IPS-18a (cell line): ENCODE measurements at regions not wholly inside any gene's neighbourhood (a gene's known extent, or its start where the extent isn't known, plus 50 kb on each side); places are given as distances from the start of the nearest gene placed in this dataset.

Experiments
- H3K27ac ChIP-seq: one replicate; pipeline ENCODE4 v1.5.1; 2013; ENCODE audit warnings: low read length
- H3K27me3 ChIP-seq: one replicate; pipeline ENCODE4 v1.6.1; 2013; ENCODE audit warnings: mild to moderate bottlenecking, low read length; ENCODE audit not compliant: control insufficient read depth, insufficient read depth
- H3K36me3 ChIP-seq: one replicate; pipeline ENCODE4 v1.6.1; 2013; ENCODE audit warnings: low read depth, low read length; ENCODE audit not compliant: control insufficient read depth
- H3K4me1 ChIP-seq: one replicate; pipeline ENCODE4 v1.6.1; 2013; ENCODE audit warnings: low read depth, low read length; ENCODE audit not compliant: control insufficient read depth
- H3K4me3 ChIP-seq: one replicate; pipeline ENCODE4 v1.5.1; 2013; ENCODE audit warnings: low read length
- H3K9ac ChIP-seq: one replicate; pipeline ENCODE4 v1.6.1; 2013; ENCODE audit warnings: mild to moderate bottlenecking, low read length, moderate library complexity
- H3K9me3 ChIP-seq: one replicate; pipeline ENCODE4 v1.6.1; 2013; ENCODE audit warnings: low read depth, low read length; ENCODE audit not compliant: control insufficient read depth

DNA sequence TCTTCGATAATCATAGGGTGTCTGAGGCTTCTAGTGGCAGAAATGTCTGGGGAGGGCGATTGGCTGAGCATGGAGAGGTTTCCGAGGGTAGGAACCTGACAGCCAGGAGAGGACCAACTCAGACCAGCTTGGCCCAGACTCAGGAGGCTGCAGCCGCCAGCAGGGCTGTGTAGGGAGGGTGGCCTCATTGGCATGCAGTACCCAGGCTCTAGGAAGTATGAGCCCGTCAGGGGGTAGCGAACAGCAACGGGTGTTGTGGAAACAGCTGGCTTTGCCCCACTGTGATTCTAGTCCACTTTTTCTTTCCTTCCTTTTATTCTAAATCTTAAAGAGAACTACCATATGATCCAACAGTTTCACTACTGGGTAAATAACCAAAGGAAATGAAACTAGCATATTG is 103.3 kb downstream of the DIRAS3 start:
- Histone ChIP-seq H3K27ac (no peak overlapping the region), H3K36me3 (no peaks in the 10 kb centered on the region), H3K27me3 (no peaks in the 10 kb centered on the region), H3K4me1 (no peaks in the 10 kb centered on the region), H3K9me3 (no peaks in the 10 kb centered on the region), H3K4me3 (no peak overlapping the region), H3K9ac (no peak overlapping the region)

DNA sequence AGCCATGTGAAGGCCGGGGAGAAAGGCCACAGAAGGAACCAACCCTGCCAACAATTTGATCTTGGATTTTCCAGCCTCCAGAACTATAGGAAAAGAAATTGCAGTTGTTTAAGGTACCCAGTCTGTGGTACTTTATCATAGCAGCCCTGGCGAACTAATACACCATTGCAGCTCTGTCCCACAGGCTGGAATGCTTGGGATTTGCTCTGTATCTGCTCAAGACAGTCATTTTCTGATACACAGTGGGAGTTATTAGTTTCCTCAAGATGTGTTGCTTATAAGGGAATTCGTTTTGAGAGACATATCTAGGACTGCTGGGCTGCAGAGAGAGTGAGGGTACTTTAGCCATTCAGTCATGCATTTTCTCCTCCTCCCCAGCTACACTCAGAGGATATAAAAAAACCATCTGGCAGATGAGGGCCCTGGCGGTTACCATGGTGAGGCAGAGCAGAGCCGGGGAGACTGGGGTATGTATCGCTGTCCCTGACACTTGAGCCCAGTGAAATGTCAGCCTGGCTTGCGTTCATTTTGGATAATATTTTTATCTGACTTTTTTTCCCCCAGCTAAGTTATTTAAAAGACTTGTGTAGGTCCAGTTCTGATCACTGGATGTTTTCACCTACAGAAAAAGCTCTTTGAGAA is 104.6 kb downstream of the DIRAS3 start:
- H3K9me3 ChIP-seq = no peaks in the 10 kb centered on the region
- H3K27me3 ChIP-seq = no peaks in the 10 kb centered on the region
- no peaks in the 10 kb centered on the region for H3K36me3 ChIP-seq
- no peak overlapping the region for H3K4me3 ChIP-seq
- no peak overlapping the region for H3K27ac ChIP-seq
- H3K4me1 ChIP-seq = no peaks in the 10 kb centered on the region
- no peak overlapping the region for H3K9ac ChIP-seq

DNA sequence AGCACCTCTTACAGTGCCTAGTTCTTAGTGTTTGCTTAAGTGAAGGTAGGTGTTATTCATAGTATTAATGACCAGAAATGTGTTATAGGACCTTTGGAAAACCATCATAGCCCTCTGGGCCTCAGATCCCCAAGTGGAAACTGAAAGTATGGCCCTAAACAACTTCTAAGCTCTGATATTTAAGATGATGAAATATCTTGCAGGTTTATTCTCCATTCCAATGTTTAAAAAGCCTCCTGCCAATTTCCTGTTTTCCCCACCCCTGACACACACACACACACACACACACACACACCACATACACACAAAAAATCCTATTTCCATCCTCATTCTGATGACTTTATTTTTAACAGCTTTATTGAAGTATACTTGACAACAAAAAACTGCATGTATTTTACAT is 108.2 kb downstream of the DIRAS3 start:
- H3K9ac ChIP-seq = no peak overlapping the region
- H3K27ac ChIP-seq = no peak overlapping the region
- no peaks in the 10 kb centered on the region for H3K27me3 ChIP-seq
- no peaks in the 10 kb centered on the region for H3K4me1 ChIP-seq
- no peaks in the 10 kb centered on the region for H3K36me3 ChIP-seq
- no peaks in the 10 kb centered on the region for H3K9me3 ChIP-seq
- no peak overlapping the region for H3K4me3 ChIP-seq

DNA sequence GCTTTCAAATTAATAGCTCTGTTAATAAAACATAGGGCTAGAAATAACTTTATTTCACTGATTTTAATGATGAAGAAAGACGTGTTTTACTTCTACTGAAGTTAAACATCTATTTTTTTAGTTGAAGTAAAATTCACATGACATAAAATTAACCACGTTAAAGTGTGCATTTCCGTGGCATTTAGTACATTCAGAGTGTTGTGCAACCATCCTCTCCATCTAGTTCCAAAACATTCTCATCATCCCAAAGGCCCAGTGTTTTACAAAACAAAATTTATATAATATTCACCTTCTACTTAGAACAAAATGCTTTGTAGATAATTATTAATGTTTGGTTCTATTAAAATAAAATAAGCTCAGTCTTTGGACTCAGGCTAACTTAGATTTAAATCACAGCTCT is 108.5 kb upstream of the GNG12 start:
- Histone ChIP-seq H3K9me3 (no peaks in the 10 kb centered on the region), H3K27me3 (no peaks in the 10 kb centered on the region), H3K9ac (no peak overlapping the region)

DNA sequence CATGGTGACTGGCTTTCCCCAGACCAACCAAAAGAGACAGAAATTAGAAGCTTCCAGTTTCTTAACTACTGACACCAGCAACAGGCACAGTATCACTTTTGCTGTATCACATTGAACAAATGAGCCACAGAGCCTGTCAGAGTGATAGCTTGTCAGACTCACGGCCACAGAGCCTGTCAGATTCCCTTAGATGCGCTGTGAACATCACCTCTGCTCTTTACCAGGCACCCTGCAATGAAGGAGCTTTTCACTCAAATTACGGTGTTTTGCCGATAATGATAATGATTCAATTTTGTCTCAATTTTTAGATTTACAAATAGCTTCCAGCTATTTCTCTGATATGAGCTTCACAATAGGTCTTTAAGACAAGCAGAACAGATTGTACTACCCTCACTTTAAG is 107.9 kb upstream of the GNG12 start:
- no peak overlapping the region for H3K27ac ChIP-seq
- H3K27me3 ChIP-seq = no peaks in the 10 kb centered on the region

More for the DNA sequence above, 108.5 kb upstream of the GNG12 start:
- no peaks in the 10 kb centered on the region for H3K36me3 ChIP-seq
- H3K4me1 ChIP-seq = no peaks in the 10 kb centered on the region
- no peak overlapping the region for H3K27ac ChIP-seq
- H3K4me3 ChIP-seq = no peak overlapping the region

DNA sequence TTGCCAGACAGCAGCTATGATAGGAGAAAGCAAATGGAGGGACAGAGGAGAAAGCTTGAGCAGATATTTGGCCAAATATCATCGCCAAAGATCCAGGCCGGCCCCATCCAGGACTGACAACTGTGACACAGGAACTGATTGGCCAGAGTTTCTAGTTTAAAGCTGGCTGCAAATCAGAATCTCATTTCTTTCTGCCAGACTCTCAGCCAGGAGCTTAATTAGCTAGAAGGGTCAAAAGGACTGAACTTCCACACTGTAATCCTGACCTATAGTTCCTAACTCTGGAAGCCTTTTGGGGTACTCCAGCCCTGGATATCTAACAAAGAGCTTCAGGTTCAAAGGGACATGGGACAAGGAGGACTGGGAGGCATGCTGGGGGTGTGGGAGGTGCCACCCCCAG is 106.7 kb upstream of the GNG12 start:
- Histone ChIP-seq H3K9me3 (no peaks in the 10 kb centered on the region), H3K27me3 (no peaks in the 10 kb centered on the region), H3K27ac (no peak overlapping the region)

More for the DNA sequence above, 107.9 kb upstream of the GNG12 start:
- Histone ChIP-seq H3K9ac (no peak overlapping the region), H3K9me3 (no peaks in the 10 kb centered on the region), H3K36me3 (no peaks in the 10 kb centered on the region), H3K4me3 (no peak overlapping the region), H3K4me1 (no peaks in the 10 kb centered on the region)

DNA sequence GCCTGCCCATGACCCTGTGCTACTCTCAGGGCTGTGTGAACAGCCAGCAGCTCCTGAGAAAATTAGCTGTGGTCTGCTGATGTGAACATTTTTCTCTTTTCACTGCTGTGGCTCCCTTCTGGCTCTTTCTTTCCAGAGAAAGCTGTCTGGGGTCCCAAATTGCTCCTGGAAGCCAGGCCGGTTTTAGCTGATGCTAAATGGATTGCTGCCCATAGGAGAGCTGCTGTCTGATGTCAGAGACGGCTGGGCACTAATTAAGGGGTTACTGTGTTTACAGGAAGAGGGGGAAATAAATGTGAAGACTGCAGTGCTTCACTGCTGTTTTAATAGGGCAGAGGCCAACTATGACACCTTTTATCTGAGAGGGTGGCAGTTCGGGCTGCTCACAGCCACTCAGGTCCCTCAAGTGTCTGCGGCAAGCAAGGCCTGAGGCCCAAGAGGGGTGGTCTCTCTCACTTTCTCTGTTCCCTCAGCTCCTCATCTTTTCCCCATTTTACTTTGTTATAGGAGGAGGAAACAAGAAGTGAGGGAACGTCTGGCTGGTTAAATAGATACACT is 106.0 kb upstream of the GNG12 start:
- H3K27ac ChIP-seq = no peak overlapping the region
- no peak overlapping the region for H3K4me3 ChIP-seq
- H3K9me3 ChIP-seq = no peaks in the 10 kb centered on the region
- H3K9ac ChIP-seq = no peak overlapping the region
- no peaks in the 10 kb centered on the region for H3K4me1 ChIP-seq
- no peaks in the 10 kb centered on the region for H3K36me3 ChIP-seq
- H3K27me3 ChIP-seq = no peaks in the 10 kb centered on the region

More for the DNA sequence above, 106.7 kb upstream of the GNG12 start:
- no peaks in the 10 kb centered on the region for H3K36me3 ChIP-seq
- H3K4me1 ChIP-seq = no peaks in the 10 kb centered on the region
- H3K4me3 ChIP-seq = no peak overlapping the region
- no peak overlapping the region for H3K9ac ChIP-seq

DNA sequence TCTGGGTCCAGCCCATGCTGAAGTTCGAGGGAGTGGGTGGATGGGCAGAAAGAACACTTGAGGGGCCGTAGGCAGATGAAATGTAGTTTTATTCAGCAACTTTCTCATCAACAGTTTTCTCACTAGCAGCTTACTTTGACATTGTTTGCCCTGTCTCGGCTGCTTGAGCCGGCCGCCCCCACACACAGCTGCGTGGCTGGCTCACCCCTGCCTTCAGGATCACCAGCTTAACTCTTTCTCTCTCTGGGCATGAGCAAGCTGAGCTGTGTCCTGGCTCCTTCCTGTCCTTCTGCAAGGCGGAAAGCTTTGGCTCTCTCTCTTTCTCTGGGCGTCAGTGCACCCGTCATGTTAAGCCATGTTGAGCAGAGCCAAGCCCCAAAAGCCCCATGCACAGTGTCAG is 104.4 kb upstream of the GNG12 start:
- Histone ChIP-seq H3K9ac (no peak overlapping the region), H3K4me3 (no peak overlapping the region), H3K27me3 (no peaks in the 10 kb centered on the region), H3K27ac (no peak overlapping the region), H3K9me3 (no peaks in the 10 kb centered on the region), H3K4me1 (no peaks in the 10 kb centered on the region), H3K36me3 (no peaks in the 10 kb centered on the region)

DNA sequence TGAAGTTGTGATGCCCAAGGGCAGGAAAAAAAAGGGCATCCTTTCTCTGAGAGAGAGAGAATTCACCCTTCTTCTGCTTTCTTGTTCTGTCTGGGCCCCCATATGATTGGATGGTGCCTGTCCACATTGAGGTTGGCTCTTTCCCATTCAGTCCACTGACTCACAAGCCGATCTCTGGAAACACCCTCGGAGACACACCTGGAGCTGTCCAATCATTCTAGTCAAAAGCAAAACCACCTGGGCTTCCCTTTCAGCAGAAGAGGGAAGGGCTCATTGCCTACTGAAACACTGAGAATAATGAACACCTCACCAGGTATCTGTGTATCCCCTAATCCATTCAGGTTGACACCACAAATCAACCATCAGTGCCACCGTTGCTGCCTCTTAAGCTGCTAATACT is 103.7 kb upstream of the GNG12 start:
- Histone ChIP-seq H3K4me1 (no peaks in the 10 kb centered on the region), H3K36me3 (no peaks in the 10 kb centered on the region), H3K4me3 (no peak overlapping the region), H3K27me3 (no peaks in the 10 kb centered on the region), H3K9ac (no peak overlapping the region), H3K9me3 (no peaks in the 10 kb centered on the region), H3K27ac (no peak overlapping the region)

DNA sequence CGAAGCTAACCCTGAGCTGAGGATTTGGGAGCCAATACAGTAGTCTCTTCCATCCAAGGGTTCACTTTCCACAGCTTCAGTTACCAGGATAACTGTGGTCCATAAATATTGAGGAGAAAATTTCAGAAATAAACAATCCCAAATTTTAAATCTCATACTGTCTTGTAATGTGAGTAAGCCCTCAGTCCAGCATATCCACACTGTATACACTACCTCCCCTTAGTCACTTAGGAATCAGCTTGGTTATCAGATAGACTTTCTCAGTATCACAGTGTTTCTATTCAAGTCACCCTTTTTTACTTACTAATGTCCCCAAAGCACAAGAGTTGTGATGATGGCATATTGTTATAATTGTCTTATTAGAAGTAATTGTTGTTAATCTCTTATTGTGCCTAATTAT is 102.3 kb upstream of the GNG12 start:
- no peaks in the 10 kb centered on the region for H3K4me1 ChIP-seq
- H3K27me3 ChIP-seq = no peaks in the 10 kb centered on the region
- no peak overlapping the region for H3K27ac ChIP-seq
- H3K36me3 ChIP-seq = no peaks in the 10 kb centered on the region
- no peak overlapping the region for H3K9ac ChIP-seq
- H3K4me3 ChIP-seq = no peak overlapping the region
- H3K9me3 ChIP-seq = no peaks in the 10 kb centered on the region

DNA sequence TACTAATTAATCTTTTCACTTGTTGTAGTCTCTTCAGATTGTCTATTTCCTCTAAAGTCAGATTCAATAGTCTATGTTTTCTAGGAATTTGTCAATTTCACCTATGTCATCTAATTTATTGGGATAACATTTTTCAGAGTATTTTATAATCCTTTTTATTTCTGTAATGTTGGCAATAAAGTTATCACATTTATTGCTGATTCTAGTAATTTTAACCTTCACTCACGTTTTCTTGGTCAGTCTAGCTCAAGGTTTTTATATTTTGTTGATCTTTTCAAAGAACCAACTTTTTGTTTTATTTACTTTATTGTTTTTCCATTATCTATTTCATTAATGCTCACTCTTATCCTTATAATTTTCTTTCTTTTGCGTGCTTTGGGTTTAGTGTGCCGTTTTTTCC is 97.9 kb upstream of the GNG12 start:
- Histone ChIP-seq H3K27ac (no peak overlapping the region), H3K9ac (no peak overlapping the region), H3K27me3 (no peaks in the 10 kb centered on the region), H3K4me1 (no peaks in the 10 kb centered on the region), H3K9me3 (no peaks in the 10 kb centered on the region), H3K4me3 (no peak overlapping the region), H3K36me3 (no peaks in the 10 kb centered on the region)

DNA sequence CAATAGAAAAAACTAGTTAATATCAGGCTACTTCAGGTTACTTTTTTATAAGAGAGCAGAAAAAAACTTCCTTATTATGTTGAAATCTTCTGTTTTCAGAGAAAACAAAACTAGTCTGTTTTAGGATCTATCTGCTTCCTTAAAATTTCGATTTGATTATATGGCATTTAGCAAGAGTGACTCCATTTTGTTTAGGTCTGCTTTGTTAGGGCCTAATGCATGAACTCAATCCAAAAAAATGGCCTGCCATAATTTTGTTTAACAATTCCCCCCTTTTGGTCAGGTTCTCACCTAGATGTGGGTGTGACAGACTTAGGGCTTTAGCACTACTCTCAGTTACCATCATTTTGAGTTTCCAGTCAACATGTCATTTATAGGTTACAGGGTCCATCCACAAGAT is 89.8 kb upstream of the GNG12 start:
- Histone ChIP-seq H3K4me1 (no peaks in the 10 kb centered on the region), H3K9ac (no peak overlapping the region)

More for the DNA sequence above, 89.8 kb upstream of the GNG12 start:
- Histone ChIP-seq H3K36me3 (no peaks in the 10 kb centered on the region), H3K9me3 (no peaks in the 10 kb centered on the region), H3K27ac (no peak overlapping the region), H3K27me3 (no peaks in the 10 kb centered on the region), H3K4me3 (no peak overlapping the region)
